Hepatocyte (in vitro differentiated cells): ENCODE measurements at regions not wholly inside any gene's neighbourhood (a gene's known extent, or its start where the extent isn't known, plus 50 kb on each side); places are given as distances from the start of the nearest gene placed in this dataset.

ENCODE experiments used
- EZH2 ChIP-seq: fragments of 200-600 bp; sonication (generic); IDR thresholded peaks from 2 replicates; pipeline ENCODE4 v1.6.1; 2016; ENCODE audit warnings: antibody characterized with exemption, mild to moderate bottlenecking, borderline replicate concordance
- EZH2phosphoT487 ChIP-seq: fragments of 200-600 bp; sonication (generic); IDR thresholded peaks from one replicate; pipeline ENCODE4 v1.6.1; 2018; ENCODE audit warnings: antibody characterized with exemption, mild to moderate bottlenecking, low read depth, moderate library complexity; ENCODE audit not compliant: unreplicated experiment, severe bottlenecking
- TF ChIP-seq, protein P1 (sequence below): fragments of 200-600 bp; sonication (generic); IDR thresholded peaks from 2 replicates; pipeline ENCODE4 v1.5.1; 2016; ENCODE audit warnings: antibody characterized with exemption, mild to moderate bottlenecking; ENCODE audit not compliant: poor library complexity

DNA sequence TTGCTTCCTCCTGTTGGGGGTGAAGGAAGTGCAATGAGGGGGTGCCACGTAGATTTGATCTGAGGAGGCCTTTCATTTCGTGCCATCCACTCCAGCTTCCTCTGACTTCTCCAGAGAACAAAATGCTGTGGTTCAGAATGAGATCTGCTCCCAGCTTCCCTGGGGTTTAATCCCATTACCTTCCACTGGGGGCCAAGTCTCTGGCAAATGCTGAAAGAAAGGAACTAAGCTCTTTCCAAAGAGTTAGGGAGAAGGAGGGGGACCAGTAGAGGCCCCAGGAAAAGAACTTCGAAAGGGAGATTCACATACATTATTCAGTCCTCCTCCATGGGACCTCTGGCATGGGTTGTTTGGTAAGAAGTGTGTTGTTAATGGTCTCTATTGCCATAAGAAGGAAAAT is 727.0 kb downstream of the TYW1 start:
- TF ChIP-seq, protein P1, sequence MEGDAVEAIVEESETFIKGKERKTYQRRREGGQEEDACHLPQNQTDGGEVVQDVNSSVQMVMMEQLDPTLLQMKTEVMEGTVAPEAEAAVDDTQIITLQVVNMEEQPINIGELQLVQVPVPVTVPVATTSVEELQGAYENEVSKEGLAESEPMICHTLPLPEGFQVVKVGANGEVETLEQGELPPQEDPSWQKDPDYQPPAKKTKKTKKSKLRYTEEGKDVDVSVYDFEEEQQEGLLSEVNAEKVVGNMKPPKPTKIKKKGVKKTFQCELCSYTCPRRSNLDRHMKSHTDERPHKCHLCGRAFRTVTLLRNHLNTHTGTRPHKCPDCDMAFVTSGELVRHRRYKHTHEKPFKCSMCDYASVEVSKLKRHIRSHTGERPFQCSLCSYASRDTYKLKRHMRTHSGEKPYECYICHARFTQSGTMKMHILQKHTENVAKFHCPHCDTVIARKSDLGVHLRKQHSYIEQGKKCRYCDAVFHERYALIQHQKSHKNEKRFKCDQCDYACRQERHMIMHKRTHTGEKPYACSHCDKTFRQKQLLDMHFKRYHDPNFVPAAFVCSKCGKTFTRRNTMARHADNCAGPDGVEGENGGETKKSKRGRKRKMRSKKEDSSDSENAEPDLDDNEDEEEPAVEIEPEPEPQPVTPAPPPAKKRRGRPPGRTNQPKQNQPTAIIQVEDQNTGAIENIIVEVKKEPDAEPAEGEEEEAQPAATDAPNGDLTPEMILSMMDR, result no peak
- no peak for TF ChIP-seq EZH2
- no peak for TF ChIP-seq EZH2phosphoT487
